Cerebellar nuclear complex (tissue), 1 donor: ENCODE measurements at regions not wholly inside any gene's neighbourhood (a gene's known extent, or its start where the extent isn't known, plus 50 kb on each side); places are given as distances from the start of the nearest gene placed in this dataset.

Experiments used
- DNase-seq, 2 experiments: peaks; one replicate each; lab custom pipeline; 2025; lab: John Stamatoyannopoulos, UW

- no peak for DNase-seq
Observed at GRCh38 chr2:12083713-12084419, 337.4 kb downstream of the LPIN1 start.

- no peak for DNase-seq
Observed at GRCh38 chr2:12087175-12087574, 340.7 kb downstream of the LPIN1 start.

GRCh38 chr2:12087671-12088380 lies 341.4 kb downstream of the LPIN1 start:
- DNase-seq: no peak

GRCh38 chr2:12089001-12089400 lies 342.6 kb downstream of the LPIN1 start:
- DNase-seq: no peak

- DNase-seq: no peak
Observed at GRCh38 chr2:12089496-12089895, 343.1 kb downstream of the LPIN1 start.

- DNase-seq: no peak
Observed at GRCh38 chr2:12090072-12090471, 343.6 kb downstream of the LPIN1 start.

- DNase-seq: no peak
Observed at GRCh38 chr2:12090590-12090989, 344.2 kb downstream of the LPIN1 start.

GRCh38 chr2:12091201-12091806 lies 344.9 kb downstream of the LPIN1 start:
- DNase-seq: no peak

GRCh38 chr2:12094134-12094533 lies 347.7 kb downstream of the LPIN1 start:
- DNase-seq: no peak

GRCh38 chr2:12096051-12096787 lies 349.8 kb downstream of the LPIN1 start:
- DNase-seq: no peak

- no peak for DNase-seq
Observed at GRCh38 chr2:12096788-12097449, 350.5 kb downstream of the LPIN1 start.

- DNase-seq: no peak
Observed at GRCh38 chr2:12097859-12098258, 351.4 kb downstream of the LPIN1 start.

- no peak for DNase-seq
Observed at GRCh38 chr2:12099374-12099773, 352.9 kb downstream of the LPIN1 start.

GRCh38 chr2:12102679-12103078 lies 356.2 kb downstream of the LPIN1 start:
- no peak for DNase-seq

- DNase-seq: no peak
Observed at GRCh38 chr2:12105180-12105579, 358.7 kb downstream of the LPIN1 start.

GRCh38 chr2:12106440-12107080 lies 360.1 kb downstream of the LPIN1 start:
- no peak for DNase-seq

GRCh38 chr2:12107321-12107720 lies 360.9 kb downstream of the LPIN1 start:
- no peak for DNase-seq

- no peak for DNase-seq
Observed at GRCh38 chr2:12107939-12108338, 361.5 kb downstream of the LPIN1 start.

GRCh38 chr2:12109363-12110017 lies 363.1 kb downstream of the LPIN1 start:
- no peak for DNase-seq

GRCh38 chr2:12110074-12110473 lies 363.6 kb downstream of the LPIN1 start:
- no peak for DNase-seq

GRCh38 chr2:12110481-12110880 lies 364.0 kb downstream of the LPIN1 start:
- no peak for DNase-seq
